ENCODE measurements at regions not wholly inside any gene's neighbourhood (a gene's known extent, or its start where the extent isn't known, plus 50 kb on each side); places are given as distances from the start of the nearest gene placed in this dataset.
"Not testable (repeated sequence)": the region's sequence is repeated elsewhere in the genome, so short reads cannot be mapped to it uniquely, and the experiment has no call there.

GRCh38 chr16:17743158-17743557 is 272.4 kb upstream of the XYLT1 start:
- DNase-seq (ENCODE audit: low read depth) = no peak

DNA sequence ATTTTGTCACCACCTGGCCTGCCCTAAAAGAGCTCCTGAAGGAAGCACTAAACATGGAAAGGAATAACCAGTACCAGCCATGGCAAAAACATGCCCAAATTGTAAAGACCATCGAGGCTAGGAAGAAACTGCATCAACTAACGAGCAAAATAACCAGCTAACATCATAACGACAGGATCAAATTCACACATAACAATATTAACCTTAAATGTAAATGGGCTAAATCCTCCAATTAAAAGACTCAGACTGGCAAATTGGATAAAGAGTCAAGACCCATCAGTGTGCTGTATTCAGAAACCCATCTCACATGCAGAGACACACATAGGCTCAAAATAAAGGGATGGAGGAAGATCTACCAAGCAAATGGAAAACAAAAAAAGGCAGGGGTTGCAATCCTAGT is 264.3 kb upstream of the XYLT1 start:
- DNase-seq (ENCODE audit: low read depth) = not testable (repeated sequence)

DNA sequence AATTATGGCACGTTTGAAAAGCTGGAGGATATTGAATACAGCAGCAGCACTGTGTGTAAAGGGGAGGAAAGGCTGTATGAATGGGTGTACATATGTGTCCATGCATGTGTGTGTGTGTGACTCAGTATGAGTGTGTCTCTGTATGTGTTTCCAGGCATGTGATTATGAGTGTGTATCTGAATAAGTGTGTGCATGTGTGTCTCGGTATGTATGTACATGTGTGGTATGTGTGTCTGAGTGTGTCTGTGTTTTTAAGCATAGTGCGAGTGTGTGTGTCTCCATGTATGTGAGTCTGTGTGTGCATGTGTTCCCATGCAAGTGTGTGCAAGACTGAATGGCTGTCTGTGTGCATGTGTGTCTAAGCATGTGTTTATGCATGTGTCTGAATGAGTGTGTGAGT is 259.1 kb upstream of the XYLT1 start:
- DNase-seq (ENCODE audit: low read depth) = no peak

DNA sequence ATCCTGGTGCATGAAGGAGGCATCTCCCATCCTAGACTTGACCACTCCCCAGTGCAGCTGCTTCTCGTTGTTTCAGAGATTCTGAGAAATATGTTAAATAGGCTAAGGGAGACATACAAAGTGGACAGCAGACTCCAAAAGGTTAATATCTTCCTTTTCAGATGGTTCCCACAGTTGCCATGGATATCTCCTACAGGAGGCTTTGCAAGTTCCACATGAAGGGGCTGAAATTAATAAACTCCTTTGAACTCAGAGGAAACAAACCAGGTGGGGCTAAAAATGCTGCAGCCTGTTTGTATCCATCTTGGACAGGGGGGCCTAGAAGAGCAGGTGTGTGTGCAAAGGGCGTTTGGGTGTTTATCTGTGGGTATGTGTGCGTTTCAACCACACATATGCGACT is 257.4 kb upstream of the XYLT1 start:
- no peak for DNase-seq (ENCODE audit: low read depth)

- DNase-seq (ENCODE audit: low read depth) = peak; percentile 17
These were observed 253.6 kb upstream of the XYLT1 start for GRCh38 chr16:17724242-17724898.

DNA sequence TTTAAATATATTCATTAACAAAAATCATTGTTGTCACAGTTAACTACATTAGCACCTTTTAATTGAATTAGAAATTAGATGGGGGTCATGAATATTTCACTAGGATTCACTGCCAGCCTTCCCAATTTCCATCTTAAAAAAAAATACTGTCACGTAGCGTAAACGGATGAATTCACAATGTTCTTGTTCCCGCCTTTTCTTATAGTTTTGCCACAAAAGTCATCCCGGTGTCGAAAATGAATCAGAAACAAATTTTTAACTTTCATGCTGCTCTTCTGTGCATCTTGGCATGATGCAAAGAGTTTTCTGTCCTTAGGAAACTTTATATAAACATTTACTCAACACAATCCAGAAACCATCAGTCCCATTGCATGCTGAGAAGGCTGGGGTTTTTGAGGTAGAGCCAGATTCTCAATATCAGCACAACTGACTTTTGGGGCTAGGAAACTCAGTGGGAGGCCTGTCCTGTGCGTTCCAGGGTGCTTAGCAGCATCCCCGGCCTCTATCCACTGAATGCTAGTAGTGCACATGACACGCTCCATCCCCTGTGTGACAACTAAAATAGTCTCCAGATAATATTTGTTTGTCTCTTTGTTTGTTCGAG is 252.9 kb upstream of the XYLT1 start:
- DNase-seq (ENCODE audit: low read depth) = no peak

GRCh38 chr16:17718495-17718894 is 247.7 kb upstream of the XYLT1 start:
- no peak for DNase-seq (ENCODE audit: low read depth)

DNA sequence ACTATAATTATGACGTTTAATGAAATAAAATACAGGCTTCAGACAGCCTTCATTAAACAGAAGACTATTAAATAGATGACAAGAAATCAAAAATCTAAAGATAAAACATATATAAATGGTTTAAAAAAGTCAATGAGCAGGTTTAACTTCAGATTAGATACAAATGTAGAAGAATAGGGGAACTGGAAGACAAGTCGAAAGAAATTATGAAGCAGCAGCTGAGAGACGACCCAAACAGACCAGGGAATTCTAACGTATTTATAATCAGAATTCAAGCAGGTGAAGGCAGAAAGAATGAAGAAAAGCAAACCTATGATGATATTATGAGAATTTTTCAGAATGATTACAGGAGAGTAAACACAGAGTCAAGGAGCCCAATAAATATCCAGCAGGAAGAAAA is 235.1 kb upstream of the XYLT1 start:
- no peak for DNase-seq (ENCODE audit: low read depth)

DNA sequence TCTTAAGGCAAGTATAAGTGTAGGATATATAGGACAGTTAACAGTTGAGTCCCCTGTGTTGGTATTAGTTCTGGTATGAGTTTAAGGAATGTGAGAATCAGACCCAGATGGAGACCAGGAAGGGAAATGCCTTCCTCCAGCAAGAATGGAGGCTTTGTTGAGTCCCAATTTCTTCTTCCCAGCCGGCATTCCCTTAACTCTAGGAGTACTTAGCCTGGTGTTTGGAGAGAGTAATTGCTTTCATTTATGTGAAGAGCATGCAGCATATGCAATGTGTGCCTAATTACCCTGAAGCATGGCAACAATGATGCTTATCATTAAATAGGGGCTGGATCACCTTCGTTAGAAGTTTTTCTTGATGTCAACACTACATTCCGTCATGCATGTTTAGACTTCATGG is 225.9 kb upstream of the XYLT1 start:
- no peak for DNase-seq (ENCODE audit: low read depth)

GRCh38 chr16:17692484-17692883 is 221.7 kb upstream of the XYLT1 start:
- no peak for DNase-seq (ENCODE audit: low read depth)

DNA sequence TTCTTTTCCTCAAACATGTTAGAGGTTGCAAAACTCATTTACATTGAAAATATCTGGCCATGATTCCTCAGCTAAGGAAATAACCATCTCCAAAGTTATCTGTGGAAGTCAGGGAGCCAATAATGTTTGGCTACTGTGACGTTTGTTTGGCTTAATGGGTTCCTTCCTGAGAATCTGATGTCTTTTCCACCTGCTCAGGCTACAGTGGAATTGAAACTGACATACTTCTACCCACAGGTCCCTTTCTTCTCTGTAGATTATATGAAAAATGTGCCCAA is 221.1 kb upstream of the XYLT1 start:
- DNase-seq (ENCODE audit: low read depth) = no peak

DNA sequence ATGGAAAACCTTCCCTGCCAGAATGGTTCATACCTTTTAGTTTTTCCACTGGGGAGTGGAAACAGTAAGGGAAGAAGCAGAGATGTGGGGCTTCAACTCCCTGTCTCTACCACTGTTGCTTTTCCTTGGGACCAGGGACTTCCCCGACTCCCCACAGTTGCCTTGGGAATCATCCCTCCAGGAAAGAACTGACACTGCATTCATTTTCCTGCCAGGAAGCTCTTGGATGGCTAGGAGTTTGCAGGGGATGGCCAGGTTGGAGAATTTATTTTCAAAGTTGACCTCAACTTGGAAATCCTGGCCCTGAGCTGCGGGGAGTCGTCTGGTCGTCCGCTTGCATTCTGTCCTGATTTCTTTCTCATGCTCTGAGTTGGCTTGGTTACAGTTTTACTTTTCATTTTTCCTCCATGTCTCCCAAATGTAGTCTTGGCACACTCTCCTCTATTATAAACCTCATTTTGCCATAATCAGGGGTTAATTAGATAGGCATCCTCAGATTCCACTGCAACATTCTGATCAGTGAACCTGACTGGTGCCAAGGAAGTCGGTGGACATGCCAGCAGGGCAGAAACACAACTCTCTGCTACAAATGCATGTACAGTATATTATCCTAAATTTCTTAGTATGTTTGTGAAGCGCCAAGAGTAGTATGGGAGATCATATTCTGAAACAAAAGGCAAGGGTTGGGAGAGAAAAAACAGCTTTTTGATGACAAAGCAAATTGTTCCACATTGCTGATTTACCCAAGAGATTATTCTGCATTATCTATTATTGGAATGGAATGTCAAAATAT is 220.5 kb upstream of the XYLT1 start:
- DNase-seq (ENCODE audit: low read depth) = no peak

- DNase-seq (ENCODE audit: low read depth) = no peak
These were observed 214.7 kb upstream of the XYLT1 start for GRCh38 chr16:17685447-17685846.

DNA sequence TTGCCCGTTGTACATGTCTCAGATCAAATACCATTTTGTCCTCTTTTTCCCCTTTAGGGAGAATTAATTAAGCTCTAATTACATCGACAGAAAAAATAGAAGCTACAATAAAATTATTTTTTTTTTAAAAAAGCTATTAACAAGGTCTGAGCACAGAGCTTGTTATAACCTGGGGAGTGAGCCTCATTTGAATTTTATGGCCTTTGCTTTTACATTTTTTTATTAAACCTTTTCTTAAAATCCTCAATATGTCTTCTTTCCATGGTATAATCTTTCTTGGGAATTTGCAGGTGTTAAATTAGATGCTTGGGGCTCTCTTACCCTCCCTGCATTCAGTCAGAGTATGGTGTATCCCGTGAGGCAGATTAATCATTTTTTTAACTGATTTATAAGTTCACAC is 212.5 kb upstream of the XYLT1 start:
- no peak for DNase-seq (ENCODE audit: low read depth)

GRCh38 chr16:17676171-17676570 is 205.4 kb upstream of the XYLT1 start:
- DNase-seq (ENCODE audit: low read depth) = no peak

DNA sequence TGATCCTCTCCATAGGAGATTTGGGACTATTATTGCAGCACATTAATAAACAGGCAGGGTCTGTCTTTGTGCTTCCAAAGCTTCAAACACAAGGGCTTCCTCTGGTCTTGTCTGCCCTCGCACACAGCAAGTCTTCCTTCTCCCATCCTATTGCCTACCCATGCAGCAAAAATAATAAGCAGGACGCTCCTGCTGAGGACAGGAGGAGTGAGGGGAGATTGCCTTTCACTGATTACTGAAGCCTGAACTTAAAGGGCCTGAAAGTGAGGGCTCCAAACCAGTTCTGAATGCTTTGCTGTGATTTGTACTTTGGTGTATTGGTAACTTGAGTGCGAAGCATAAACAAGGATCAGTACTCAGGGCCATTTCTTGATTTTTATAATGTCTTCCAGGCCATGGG is 197.6 kb upstream of the XYLT1 start:
- no peak for DNase-seq (ENCODE audit: low read depth)

- no peak for DNase-seq (ENCODE audit: low read depth)
These were observed 195.5 kb upstream of the XYLT1 start for GRCh38 chr16:17666293-17666692.

GRCh38 chr16:17658881-17659280 is 188.1 kb upstream of the XYLT1 start:
- DNase-seq (ENCODE audit: low read depth) = no peak

GRCh38 chr16:17657045-17657444 is 186.3 kb upstream of the XYLT1 start:
- no peak for DNase-seq (ENCODE audit: low read depth)

- DNase-seq (ENCODE audit: low read depth) = no peak
These were observed 183.8 kb upstream of the XYLT1 start for GRCh38 chr16:17654571-17654970.

DNA sequence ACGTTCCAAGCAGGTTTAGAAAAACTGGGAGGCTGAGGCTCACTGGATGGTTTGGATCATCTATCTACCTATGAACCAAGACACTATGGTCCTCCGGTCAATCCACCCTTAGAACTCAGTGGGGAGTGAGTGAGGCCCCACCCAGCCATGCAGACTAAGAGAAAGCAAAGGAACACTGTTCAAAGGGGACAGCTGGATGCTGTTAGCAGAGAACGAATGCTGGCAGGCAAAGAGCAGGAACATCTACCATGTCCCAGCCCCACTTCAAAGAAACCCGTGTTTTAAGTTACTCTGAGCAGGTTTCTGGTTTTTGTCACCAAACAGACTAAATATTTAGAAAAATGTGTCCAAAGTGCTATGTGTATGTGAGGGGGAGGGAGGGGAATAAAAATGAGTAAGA is 183.4 kb upstream of the XYLT1 start:
- DNase-seq (ENCODE audit: low read depth) = no peak

DNA sequence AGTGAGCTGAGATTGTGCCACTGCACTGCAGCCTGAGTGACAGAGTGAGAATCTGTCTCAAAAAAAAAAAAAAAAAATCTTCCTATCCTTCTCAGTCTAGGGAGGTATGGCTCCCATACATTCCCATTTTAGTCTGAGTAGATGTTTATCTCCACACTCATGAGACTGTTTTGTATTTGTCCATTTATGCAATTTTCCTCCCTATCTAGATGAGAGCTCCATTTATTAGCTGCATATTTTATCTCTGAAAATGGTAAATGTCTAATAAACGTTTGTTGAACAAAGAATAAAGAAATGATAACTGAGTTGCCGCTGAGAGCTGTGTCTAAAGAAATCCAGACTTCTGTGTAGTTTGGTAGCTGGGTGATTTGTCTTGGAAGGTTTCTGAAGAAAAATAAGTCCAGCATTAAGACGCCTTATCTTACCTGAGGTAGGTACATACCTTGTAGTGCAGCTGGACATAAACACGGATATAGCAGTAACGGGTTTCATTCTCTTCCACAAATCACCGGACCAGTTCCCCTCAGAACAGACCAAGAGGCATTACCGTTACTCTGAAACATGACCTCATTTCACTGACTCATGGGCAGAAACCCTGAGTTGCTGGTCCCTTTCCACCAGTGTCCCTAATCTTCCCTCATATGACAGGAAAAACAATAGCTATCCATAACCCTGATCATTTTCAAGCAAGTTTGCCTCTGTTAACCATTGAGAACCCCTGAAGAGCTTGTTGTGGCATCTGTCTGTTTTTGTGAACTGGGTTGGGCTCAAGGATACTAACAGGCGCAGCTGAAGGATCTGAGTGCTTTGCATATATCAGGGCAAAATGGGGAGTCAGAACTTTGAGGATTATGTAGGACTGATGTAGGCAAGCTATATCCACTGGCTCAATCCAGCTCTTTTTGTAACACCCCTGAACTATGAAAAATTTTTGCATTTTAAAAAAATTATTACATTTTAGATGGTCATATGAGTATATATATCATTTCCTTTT is 177.4 kb upstream of the XYLT1 start:
- DNase-seq (ENCODE audit: low read depth) = no peak

DNA sequence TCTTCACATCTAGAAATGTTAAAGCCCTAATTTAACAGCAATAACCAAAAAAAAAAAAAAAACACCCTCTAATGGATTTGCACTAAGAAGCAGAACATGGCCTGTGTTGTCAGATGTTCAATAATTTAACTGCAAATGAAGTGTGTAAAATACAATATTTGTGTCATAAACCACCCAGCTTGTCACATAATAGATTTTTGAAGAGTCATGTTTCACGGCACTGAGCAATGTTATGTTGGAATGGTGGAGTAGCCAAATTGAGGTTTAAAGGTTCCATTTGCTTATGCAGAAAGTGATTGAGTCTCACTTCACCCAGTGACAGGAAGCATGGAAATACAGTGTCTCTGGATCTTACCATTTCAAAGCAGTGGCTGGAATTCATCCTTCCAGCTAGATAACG is 173.2 kb upstream of the XYLT1 start:
- DNase-seq (ENCODE audit: low read depth) = no peak

Measured in ELR (cell line).